A673 (cell line): ENCODE measurements at regions not wholly inside any gene's neighbourhood (a gene's known extent, or its start where the extent isn't known, plus 50 kb on each side); places are given as distances from the start of the nearest gene placed in this dataset.

Source experiments
- CTCF ChIP-seq: fragments of 300-800, 200-600 bp; sonication (generic); conservative IDR thresholded peaks from 2 replicates; pipeline ENCODE4 v1.5.1; 2017; ENCODE audit warnings: low read depth, mild to moderate bottlenecking, antibody characterized with exemption, low read length, moderate library complexity, mixed read lengths
- EZH2 ChIP-seq: fragments of 200-600 bp; sonication (generic); IDR thresholded peaks from 2 replicates; pipeline ENCODE4 v1.6.1; 2017; ENCODE audit warnings: borderline replicate concordance, low read depth, mild to moderate bottlenecking, mixed read lengths, antibody characterized with exemption, low read length; ENCODE audit not compliant: poor library complexity, severe bottlenecking

GRCh38 chr10:44835300-44835699, 75.8 kb upstream of the TMEM72 start:
- TF ChIP-seq CTCF, result no peak
- TF ChIP-seq EZH2, result no peak
